Liver (tissue), 3 donors: ENCODE measurements at regions not wholly inside any gene's neighbourhood (a gene's known extent, or its start where the extent isn't known, plus 50 kb on each side); places are given as distances from the start of the nearest gene placed in this dataset.

Experiments used
- GABPA ChIP-seq, 2 donors: IDR thresholded peaks in 1 of 2; conservative IDR thresholded peaks in 1 of 2; 2 replicates each; pipeline ENCODE4 v1.6.1; 2016; ENCODE audit warnings: antibody characterized with exemption in 2 of 2, mild to moderate bottlenecking in 1 of 2, moderate library complexity in 1 of 2
- TAF1 ChIP-seq: conservative IDR thresholded peaks from 2 replicates; pipeline ENCODE4 v1.6.1; 2016; ENCODE audit warnings: antibody characterized with exemption, mild to moderate bottlenecking
- TF ChIP-seq, protein P1 (sequence below): fragments of 150-350 bp; IDR thresholded peaks from 2 replicates; pipeline ENCODE4 v1.5.1; 2017; ENCODE audit warnings: improper control_type of control experiment, low read depth, low read length; ENCODE audit not compliant: missing input control
- TF ChIP-seq, protein P2 (sequence below): IDR thresholded peaks from 2 replicates; pipeline ENCODE4 v1.6.1; 2016; ENCODE audit warnings: antibody characterized with exemption
- donor health status: healthy.
- donor health status: healthy.

DNA sequence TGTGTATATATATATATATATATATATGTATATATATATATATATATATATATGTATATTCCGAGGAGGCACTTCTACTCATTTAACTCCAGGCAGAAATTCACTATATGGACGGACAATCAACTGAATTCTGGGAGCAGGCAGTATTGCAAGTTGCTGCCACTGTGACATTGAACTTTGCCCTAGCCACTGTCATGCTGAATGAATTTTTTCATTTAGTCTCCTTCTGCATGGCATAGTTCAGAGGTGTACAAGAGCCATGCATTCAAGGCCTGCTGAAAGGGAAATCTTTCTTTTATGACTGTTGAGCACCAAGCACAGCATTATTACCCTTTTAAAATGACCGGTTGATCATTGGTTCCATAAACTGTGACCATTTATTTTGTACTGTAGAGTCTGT is 176.2 kb upstream of the THRB start:
- TF ChIP-seq, protein P1, sequence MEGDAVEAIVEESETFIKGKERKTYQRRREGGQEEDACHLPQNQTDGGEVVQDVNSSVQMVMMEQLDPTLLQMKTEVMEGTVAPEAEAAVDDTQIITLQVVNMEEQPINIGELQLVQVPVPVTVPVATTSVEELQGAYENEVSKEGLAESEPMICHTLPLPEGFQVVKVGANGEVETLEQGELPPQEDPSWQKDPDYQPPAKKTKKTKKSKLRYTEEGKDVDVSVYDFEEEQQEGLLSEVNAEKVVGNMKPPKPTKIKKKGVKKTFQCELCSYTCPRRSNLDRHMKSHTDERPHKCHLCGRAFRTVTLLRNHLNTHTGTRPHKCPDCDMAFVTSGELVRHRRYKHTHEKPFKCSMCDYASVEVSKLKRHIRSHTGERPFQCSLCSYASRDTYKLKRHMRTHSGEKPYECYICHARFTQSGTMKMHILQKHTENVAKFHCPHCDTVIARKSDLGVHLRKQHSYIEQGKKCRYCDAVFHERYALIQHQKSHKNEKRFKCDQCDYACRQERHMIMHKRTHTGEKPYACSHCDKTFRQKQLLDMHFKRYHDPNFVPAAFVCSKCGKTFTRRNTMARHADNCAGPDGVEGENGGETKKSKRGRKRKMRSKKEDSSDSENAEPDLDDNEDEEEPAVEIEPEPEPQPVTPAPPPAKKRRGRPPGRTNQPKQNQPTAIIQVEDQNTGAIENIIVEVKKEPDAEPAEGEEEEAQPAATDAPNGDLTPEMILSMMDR = no peak
- TF ChIP-seq, protein P2, sequence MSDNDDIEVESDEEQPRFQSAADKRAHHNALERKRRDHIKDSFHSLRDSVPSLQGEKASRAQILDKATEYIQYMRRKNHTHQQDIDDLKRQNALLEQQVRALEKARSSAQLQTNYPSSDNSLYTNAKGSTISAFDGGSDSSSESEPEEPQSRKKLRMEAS = no peak
- TF ChIP-seq GABPA (IDR thresholded peaks at IDR 0.05 in 1 of 2, conservative IDR thresholded peaks at IDR 0.05 in 1 of 2) (no peak), TAF1 (no peak)
